ENCODE measurements at regions not wholly inside any gene's neighbourhood (a gene's known extent, or its start where the extent isn't known, plus 50 kb on each side); places are given as distances from the start of the nearest gene placed in this dataset.

- TF ChIP-seq POLR2A (IDR thresholded peaks at IDR 0.05; ENCODE audit: extremely low read depth, insufficient read length) (no peak), CTCF (IDR thresholded peaks at IDR 0.05; ENCODE audit: low read depth, low read length) (no peak), MAX (IDR thresholded peaks at IDR 0.05; ENCODE audit: low read depth, low read length) (no peak)
Observed at GRCh38 chr3:193844472-193844871, 251.5 kb downstream of the OPA1 start.
